ENCODE measurements at regions not wholly inside any gene's neighbourhood (a gene's known extent, or its start where the extent isn't known, plus 50 kb on each side); places are given as distances from the start of the nearest gene placed in this dataset.

DNA sequence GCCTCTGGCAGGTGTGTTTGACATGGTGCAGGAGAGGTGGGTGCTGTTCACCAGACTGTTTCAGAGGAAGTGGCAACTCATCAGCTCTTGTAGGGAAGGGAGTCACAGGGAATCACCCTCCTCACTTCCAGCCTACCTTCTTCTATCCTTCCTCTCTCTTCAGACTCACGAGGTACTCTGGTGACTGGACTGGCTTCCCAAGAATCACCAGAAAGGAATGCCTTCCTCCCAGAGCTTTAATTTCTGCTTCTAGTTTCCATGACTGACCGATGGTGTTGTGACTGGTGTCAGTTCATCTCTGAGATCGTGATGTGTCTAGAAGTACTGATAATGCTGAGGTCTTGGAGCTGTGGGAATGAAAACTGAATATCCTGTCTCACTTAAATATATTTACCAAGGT lies 247.3 kb downstream of the KCTD12 start:
- TF ChIP-seq, protein P1, sequence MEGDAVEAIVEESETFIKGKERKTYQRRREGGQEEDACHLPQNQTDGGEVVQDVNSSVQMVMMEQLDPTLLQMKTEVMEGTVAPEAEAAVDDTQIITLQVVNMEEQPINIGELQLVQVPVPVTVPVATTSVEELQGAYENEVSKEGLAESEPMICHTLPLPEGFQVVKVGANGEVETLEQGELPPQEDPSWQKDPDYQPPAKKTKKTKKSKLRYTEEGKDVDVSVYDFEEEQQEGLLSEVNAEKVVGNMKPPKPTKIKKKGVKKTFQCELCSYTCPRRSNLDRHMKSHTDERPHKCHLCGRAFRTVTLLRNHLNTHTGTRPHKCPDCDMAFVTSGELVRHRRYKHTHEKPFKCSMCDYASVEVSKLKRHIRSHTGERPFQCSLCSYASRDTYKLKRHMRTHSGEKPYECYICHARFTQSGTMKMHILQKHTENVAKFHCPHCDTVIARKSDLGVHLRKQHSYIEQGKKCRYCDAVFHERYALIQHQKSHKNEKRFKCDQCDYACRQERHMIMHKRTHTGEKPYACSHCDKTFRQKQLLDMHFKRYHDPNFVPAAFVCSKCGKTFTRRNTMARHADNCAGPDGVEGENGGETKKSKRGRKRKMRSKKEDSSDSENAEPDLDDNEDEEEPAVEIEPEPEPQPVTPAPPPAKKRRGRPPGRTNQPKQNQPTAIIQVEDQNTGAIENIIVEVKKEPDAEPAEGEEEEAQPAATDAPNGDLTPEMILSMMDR (IDR thresholded peaks at IDR 0.05) = no peak
- TF ChIP-seq POLR2A (IDR thresholded peaks at IDR 0.05) = no peak
